ENCODE measurements at regions not wholly inside any gene's neighbourhood (a gene's known extent, or its start where the extent isn't known, plus 50 kb on each side); places are given as distances from the start of the nearest gene placed in this dataset.

- Histone ChIP-seq H3K4me3 (no peak overlapping the region), H3K36me3 (no peaks in the 10 kb centered on the region), H3K27me3 (no peaks in the 10 kb centered on the region), H3K27ac (no peak overlapping the region), H3K4me1 (ENCODE audit: low read depth) (peaks cover 13% of the 10 kb centered on the region), H3K9me3 (ENCODE audit: low read depth) (no peaks in the 10 kb centered on the region)
- TF ChIP-seq CTCF (IDR thresholded peaks at IDR 0.05; ENCODE audit: low read depth, low read length) = no peak
- DNase-seq (ENCODE audit: low read depth in 1 of 2, low spot score in 1 of 2) = no peak
Measured at GRCh38 chr3:117149584-117149983, 440.0 kb downstream of the TUSC7 start.

- TF ChIP-seq CTCF (IDR thresholded peaks at IDR 0.05; ENCODE audit: low read depth, low read length) = no peak
- peaks cover 13% of the 10 kb centered on the region for H3K4me1 ChIP-seq (ENCODE audit: low read depth)
- H3K27ac ChIP-seq = no peak overlapping the region
- no peaks in the 10 kb centered on the region for H3K36me3 ChIP-seq
- no peak for DNase-seq (ENCODE audit: low read depth in 1 of 2, low spot score in 1 of 2)
- no peaks in the 10 kb centered on the region for H3K9me3 ChIP-seq (ENCODE audit: low read depth)
- no peak overlapping the region for H3K4me3 ChIP-seq
- no peaks in the 10 kb centered on the region for H3K27me3 ChIP-seq
Measured at GRCh38 chr3:117150628-117151027, 441.0 kb downstream of the TUSC7 start.

- peaks cover 4% of the 10 kb centered on the region for H3K4me1 ChIP-seq (ENCODE audit: low read depth)
- no peaks in the 10 kb centered on the region for H3K9me3 ChIP-seq (ENCODE audit: low read depth)
- no peak overlapping the region for H3K27ac ChIP-seq
- DNase-seq (ENCODE audit: low read depth in 1 of 2, low spot score in 1 of 2) = no peak
- no peaks in the 10 kb centered on the region for H3K36me3 ChIP-seq
- no peaks in the 10 kb centered on the region for H3K27me3 ChIP-seq
- no peak overlapping the region for H3K4me3 ChIP-seq
- no peak for TF ChIP-seq CTCF (IDR thresholded peaks at IDR 0.05; ENCODE audit: low read depth, low read length)
Measured at GRCh38 chr3:117160176-117160575, 450.6 kb downstream of the TUSC7 start.

GRCh38 chr3:117161816-117162215, 452.2 kb downstream of the TUSC7 start:
- Histone ChIP-seq H3K36me3 (no peaks in the 10 kb centered on the region), H3K27ac (no peak overlapping the region), H3K9me3 (ENCODE audit: low read depth) (no peaks in the 10 kb centered on the region), H3K4me3 (no peak overlapping the region), H3K27me3 (no peaks in the 10 kb centered on the region), H3K4me1 (ENCODE audit: low read depth) (no peaks in the 10 kb centered on the region)
- TF ChIP-seq CTCF (IDR thresholded peaks at IDR 0.05; ENCODE audit: low read depth, low read length) = no peak
- DNase-seq (ENCODE audit: low read depth in 1 of 2, low spot score in 1 of 2) = no peak

- no peak overlapping the region for H3K27ac ChIP-seq
- H3K9me3 ChIP-seq (ENCODE audit: low read depth) = no peaks in the 10 kb centered on the region
- H3K4me1 ChIP-seq (ENCODE audit: low read depth) = no peaks in the 10 kb centered on the region
- H3K4me3 ChIP-seq = no peak overlapping the region
- H3K36me3 ChIP-seq = no peaks in the 10 kb centered on the region
- no peak for DNase-seq (ENCODE audit: low read depth in 1 of 2, low spot score in 1 of 2)
- no peak for TF ChIP-seq CTCF (IDR thresholded peaks at IDR 0.05; ENCODE audit: low read depth, low read length)
- no peaks in the 10 kb centered on the region for H3K27me3 ChIP-seq
Measured at GRCh38 chr3:117165176-117165575, 455.6 kb downstream of the TUSC7 start.

- no peaks in the 10 kb centered on the region for H3K9me3 ChIP-seq (ENCODE audit: low read depth)
- H3K4me1 ChIP-seq (ENCODE audit: low read depth) = no peaks in the 10 kb centered on the region
- DNase-seq (ENCODE audit: low read depth in 1 of 2, low spot score in 1 of 2) = no peak
- H3K4me3 ChIP-seq = no peak overlapping the region
- no peak overlapping the region for H3K27ac ChIP-seq
- H3K36me3 ChIP-seq = no peaks in the 10 kb centered on the region
- no peaks in the 10 kb centered on the region for H3K27me3 ChIP-seq
- no peak for TF ChIP-seq CTCF (IDR thresholded peaks at IDR 0.05; ENCODE audit: low read depth, low read length)
Measured at GRCh38 chr3:117165601-117166051, 456.0 kb downstream of the TUSC7 start.

All from cardiac muscle cell (in vitro differentiated cells and primary cell).